Naive thymus-derived CD4-positive, alpha-beta T cell (primary cell): ENCODE measurements at regions not wholly inside any gene's neighbourhood (a gene's known extent, or its start where the extent isn't known, plus 50 kb on each side); places are given as distances from the start of the nearest gene placed in this dataset.
A peak's percentile ranks its signal among the peaks of the same experiment; 100 is the strongest.

Source experiments
- ATAC-seq: fragments of 150-1000 bp; cut with Tn5 transposase; 2 replicates; pipeline ENCODE4 v1.10.0; 2021; ENCODE audit warnings: mild to moderate bottlenecking, moderate library complexity
- CTCF ChIA-PET: fragments of 350-600 bp; sonication (Branson Sonifier 250); formaldehyde crosslinking; loops from one replicate; lab custom pipeline; 2021; ENCODE audit warnings: antibody characterized with exemption; lab: Charles Lee
- POLR2A ChIA-PET: fragments of 350-600 bp; sonication (Branson Sonifier 250); formaldehyde crosslinking; loops from one replicate; lab custom pipeline; 2021; ENCODE audit warnings: antibody characterized with exemption, inconsistent platforms; lab: Charles Lee
- DNase-seq, 9 donors: peaks; one replicate each; pipeline versions ENCODE4 v3.0.0 to v3.0.0-alpha.2; 2020 to 2022; ENCODE audit warnings: mixed read lengths in 1 of 9
- H3K27ac ChIP-seq: one replicate; pipeline ENCODE4 v1.7.0; 2013; ENCODE audit warnings: mild to moderate bottlenecking, low read depth, low read length, moderate library complexity
- H3K27me3 ChIP-seq, 2 donors: one replicate each; pipeline ENCODE4 v1.7.0; 2013; ENCODE audit warnings: low read length in 2 of 2, mild to moderate bottlenecking in 2 of 2, moderate library complexity in 2 of 2; ENCODE audit not compliant: control insufficient read depth in 2 of 2, insufficient read depth in 2 of 2
- H3K36me3 ChIP-seq, 3 experiments: 1 replicate in 2 of 3; 2 replicates in 1 of 3; pipeline ENCODE4 v1.7.0; 2013; ENCODE audit warnings: low read length in 3 of 3, mild to moderate bottlenecking in 3 of 3, moderate library complexity in 1 of 3; ENCODE audit not compliant: insufficient read depth in 3 of 3, control insufficient read depth in 2 of 3
- H3K4me1 ChIP-seq, 2 donors: one replicate each; pipeline ENCODE4 v1.7.0; 2013; ENCODE audit warnings: low read length in 2 of 2, mild to moderate bottlenecking in 2 of 2, moderate library complexity in 1 of 2; ENCODE audit not compliant: control insufficient read depth in 2 of 2, insufficient read depth in 2 of 2
- H3K4me3 ChIP-seq: 2 replicates; pipeline ENCODE4 v1.7.0; 2013; ENCODE audit warnings: mild to moderate bottlenecking, low read length
- H3K9me3 ChIP-seq, 3 experiments: 1 replicate in 2 of 3; 2 replicates in 1 of 3; pipeline ENCODE4 v1.7.0; 2013; ENCODE audit warnings: low read length in 3 of 3; ENCODE audit not compliant: control insufficient read depth in 2 of 3
- H3K27ac Mint-ChIP-seq, 9 donors: one replicate each; pipeline ENCODE4 v1.8.0; 2020 to 2022; ENCODE audit warnings: mixed read lengths in 9 of 9, mild to moderate bottlenecking in 8 of 9, moderate library complexity in 5 of 9, inconsistent platforms in 2 of 9
- H3K27me3 Mint-ChIP-seq, 5 donors: one replicate each; pipeline ENCODE4 v1.8.0; 2021 to 2022; ENCODE audit warnings: mixed read lengths in 5 of 5, mild to moderate bottlenecking in 1 of 5
- H3K36me3 Mint-ChIP-seq, 5 donors: one replicate each; pipeline ENCODE4 v1.8.0; 2020 to 2022; ENCODE audit warnings: mixed read lengths in 5 of 5, mild to moderate bottlenecking in 3 of 5, inconsistent platforms in 1 of 5
- H3K4me1 Mint-ChIP-seq, 7 donors: one replicate each; pipeline ENCODE4 v1.8.0; 2020 to 2022; ENCODE audit warnings: mixed read lengths in 7 of 7, mild to moderate bottlenecking in 3 of 7, inconsistent platforms in 1 of 7
- H3K4me3 Mint-ChIP-seq, 10 donors: one replicate each; pipeline ENCODE4 v1.8.0; 2020 to 2022; ENCODE audit warnings: mild to moderate bottlenecking in 10 of 10, mixed read lengths in 10 of 10, moderate library complexity in 6 of 10, inconsistent platforms in 2 of 10
- H3K9me3 Mint-ChIP-seq, 11 donors: one replicate each; pipeline ENCODE4 v1.8.0; 2020 to 2022; ENCODE audit warnings: mixed read lengths in 11 of 11, mild to moderate bottlenecking in 4 of 11, inconsistent platforms in 1 of 11, moderate library complexity in 1 of 11
- intact Hi-C, 2 donors: fragments of 100-400 bp; cut with micrococcal nuclease; formaldehyde crosslinking; loops; one replicate each; pipeline ENCODE4 v1.15.1; 2023

DNA sequence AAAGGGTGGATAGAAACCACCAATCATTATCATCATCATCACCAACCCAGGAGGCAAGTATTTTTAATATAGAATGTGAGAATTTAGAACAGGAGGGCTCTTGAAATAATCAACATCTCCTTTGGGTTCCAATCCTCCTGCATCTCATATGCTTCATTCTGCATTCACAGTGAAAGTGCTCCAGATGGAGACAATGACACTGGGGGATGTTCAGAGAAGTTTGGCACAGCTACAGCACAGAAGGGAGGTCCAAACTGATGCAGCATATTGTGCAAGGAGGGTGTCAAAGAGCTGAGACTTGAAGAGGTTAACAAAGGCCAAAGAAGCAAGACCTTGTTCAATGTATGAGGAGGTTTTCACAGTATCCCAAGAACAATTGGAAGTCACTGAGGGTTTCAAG, 767.1 kb downstream of the NTRK3 start:
- no peaks in the 10 kb centered on the region for H3K36me3 ChIP-seq
- ChIA-PET POLR2A (no interaction called here), CTCF (no interaction called here)
- H3K27ac Mint-ChIP-seq = no peak overlapping the region
- no peak for ATAC-seq
- no peak overlapping the region for H3K27ac ChIP-seq
- no peak for DNase-seq
- H3K27me3 ChIP-seq = no peaks in the 10 kb centered on the region
- no peaks in the 10 kb centered on the region for H3K36me3 Mint-ChIP-seq
- H3K9me3 ChIP-seq = no peaks in the 10 kb centered on the region
- H3K4me1 Mint-ChIP-seq = no peaks in the 10 kb centered on the region
- intact Hi-C loops = no loop called here
- no peak overlapping the region for H3K4me3 Mint-ChIP-seq
- no peak overlapping the region for H3K4me3 ChIP-seq
- peaks cover 0 to 11% (median under 1%) of the 10 kb centered on the region in 11 donors for H3K9me3 Mint-ChIP-seq
- H3K4me1 ChIP-seq = no peaks in the 10 kb centered on the region
- H3K27me3 Mint-ChIP-seq = no peaks in the 10 kb centered on the region

DNA sequence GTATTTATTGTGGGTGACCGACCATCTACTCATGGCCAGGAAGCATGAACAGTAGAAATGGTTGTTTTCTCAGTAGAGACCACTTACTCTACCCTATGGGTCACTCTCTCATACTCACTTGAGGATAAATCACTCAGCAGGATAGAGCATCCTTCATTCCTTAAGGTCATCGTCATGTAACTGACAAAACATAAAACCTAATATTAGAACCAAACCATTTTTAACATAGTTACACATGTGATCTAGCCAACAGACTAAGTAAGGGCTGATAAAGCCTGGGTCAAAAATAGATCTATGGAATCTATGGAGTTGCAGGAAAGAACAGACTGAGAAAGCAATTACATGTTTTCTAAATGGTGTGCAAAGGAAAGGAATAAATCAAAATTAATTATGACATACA, 769.1 kb downstream of the NTRK3 start:
- no peaks in the 10 kb centered on the region for H3K36me3 Mint-ChIP-seq
- intact Hi-C loops = no loop called here
- peaks cover 0 to 17% (median 0%) of the 10 kb centered on the region in 11 donors for H3K9me3 Mint-ChIP-seq
- DNase-seq = no peak
- no peak overlapping the region for H3K27ac ChIP-seq
- H3K4me3 Mint-ChIP-seq = no peak overlapping the region
- CTCF ChIA-PET = no interaction called here
- H3K36me3 ChIP-seq = no peaks in the 10 kb centered on the region
- no peak for ATAC-seq
- no peak overlapping the region for H3K4me3 ChIP-seq
- no peaks in the 10 kb centered on the region for H3K4me1 ChIP-seq
- H3K27me3 Mint-ChIP-seq = no peaks in the 10 kb centered on the region
- no peaks in the 10 kb centered on the region for H3K9me3 ChIP-seq
- POLR2A ChIA-PET = no interaction called here
- no peak overlapping the region for H3K27ac Mint-ChIP-seq
- no peaks in the 10 kb centered on the region for H3K4me1 Mint-ChIP-seq
- H3K27me3 ChIP-seq = no peaks in the 10 kb centered on the region

DNA sequence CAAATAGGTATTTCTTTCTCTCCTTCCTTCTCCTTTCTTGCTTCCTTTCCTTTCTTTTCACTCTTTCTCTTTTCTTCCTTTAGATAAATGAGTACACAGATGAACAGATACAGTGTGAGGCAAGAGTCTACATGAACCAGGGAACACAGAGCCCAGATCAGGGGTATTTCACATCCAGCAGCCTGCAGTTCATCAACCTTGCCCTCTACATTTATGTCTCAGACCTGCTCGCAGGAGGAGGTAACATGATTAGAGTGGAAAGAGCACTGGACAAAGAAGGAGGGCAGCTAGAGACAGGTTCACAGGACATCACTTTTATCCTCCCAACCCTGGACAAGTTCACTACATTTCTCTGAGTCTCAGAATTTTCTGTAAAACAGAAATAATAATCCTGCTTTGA, 773.1 kb downstream of the NTRK3 start:
- no peak for ATAC-seq
- POLR2A ChIA-PET = no interaction called here

DNA sequence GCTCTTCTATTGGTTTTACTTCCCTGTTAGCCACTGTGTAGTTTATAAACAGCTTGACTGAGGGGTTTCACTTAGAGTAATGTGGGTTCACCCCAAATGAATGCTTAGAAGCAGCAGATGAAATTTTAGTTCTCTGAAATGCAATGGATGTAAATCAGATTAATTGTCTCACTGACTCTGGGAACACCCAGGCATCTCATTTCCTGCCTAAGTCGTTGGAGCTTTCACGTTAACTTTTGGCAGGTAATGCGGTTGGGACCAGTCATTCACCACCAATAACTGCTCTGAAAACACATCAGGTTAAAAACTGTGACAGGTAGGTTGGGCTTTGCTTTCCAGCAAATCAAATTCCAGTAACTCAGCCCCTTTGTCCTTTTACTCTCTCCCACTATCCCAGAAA, 775.4 kb downstream of the NTRK3 start:
- ChIA-PET CTCF (no interaction called here), POLR2A (no interaction called here)
- Mint-ChIP-seq H3K27me3 (peaks cover 0 to 14% (median 7%) of the 10 kb centered on the region in 5 donors), H3K36me3 (no peaks in the 10 kb centered on the region), H3K27ac (no peak overlapping the region), H3K9me3 (peaks cover 0 to 10% (median 0%) of the 10 kb centered on the region in 11 donors), H3K4me1 (peaks cover 0 to 8% (median 7%) of the 10 kb centered on the region in 7 donors), H3K4me3 (no peak overlapping the region)
- no peaks in the 10 kb centered on the region for H3K4me1 ChIP-seq
- intact Hi-C loops = no loop called here
- ATAC-seq (no peak), DNase-seq (no peak)
- H3K27me3 ChIP-seq = no peaks in the 10 kb centered on the region
- H3K36me3 ChIP-seq = no peaks in the 10 kb centered on the region
- no peak overlapping the region for H3K4me3 ChIP-seq
- no peak overlapping the region for H3K27ac ChIP-seq
- no peaks in the 10 kb centered on the region for H3K9me3 ChIP-seq

More for the DNA sequence above, 773.1 kb downstream of the NTRK3 start:
- no peaks in the 10 kb centered on the region for H3K27me3 ChIP-seq
- no peaks in the 10 kb centered on the region for H3K4me1 ChIP-seq
- Mint-ChIP-seq H3K9me3 (peaks cover 0 to 10% (median 0%) of the 10 kb centered on the region in 11 donors), H3K36me3 (no peaks in the 10 kb centered on the region), H3K4me1 (peaks cover 0 to under 1% (median 0%) of the 10 kb centered on the region in 7 donors), H3K27ac (no peak overlapping the region), H3K4me3 (no peak overlapping the region), H3K27me3 (peaks cover 0 to 5% (median under 1%) of the 10 kb centered on the region in 5 donors)
- CTCF ChIA-PET = no interaction called here
- no peaks in the 10 kb centered on the region for H3K36me3 ChIP-seq
- DNase-seq = no peak
- no peak overlapping the region for H3K4me3 ChIP-seq
- no peak overlapping the region for H3K27ac ChIP-seq
- H3K9me3 ChIP-seq = no peaks in the 10 kb centered on the region
- intact Hi-C loops = no loop called here

DNA sequence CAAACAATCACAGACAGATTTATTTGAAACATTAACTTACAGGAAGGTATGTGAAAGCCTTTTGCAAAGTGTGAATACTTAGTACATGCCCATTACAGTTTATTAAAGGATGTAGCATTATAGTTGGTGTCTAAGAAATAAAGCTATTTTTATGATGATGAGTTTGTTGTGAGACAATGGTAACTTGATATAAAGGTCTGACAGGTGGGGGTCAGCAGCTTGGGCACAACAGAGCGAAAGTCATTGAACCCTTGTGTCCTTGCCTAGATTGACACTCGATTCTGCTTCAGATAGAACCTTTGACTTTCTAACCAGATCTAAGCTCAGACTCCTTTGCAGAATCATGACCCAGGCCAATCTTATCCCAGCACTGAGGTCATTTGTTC, 777.9 kb downstream of the NTRK3 start:
- peaks cover 0 to 14% (median 7%) of the 10 kb centered on the region in 5 donors for H3K27me3 Mint-ChIP-seq
- Histone ChIP-seq H3K4me1 (no peaks in the 10 kb centered on the region), H3K27ac (no peak overlapping the region), H3K27me3 (no peaks in the 10 kb centered on the region), H3K4me3 (no peak overlapping the region), H3K9me3 (no peaks in the 10 kb centered on the region), H3K36me3 (no peaks in the 10 kb centered on the region)
- CTCF ChIA-PET = no interaction called here
- no peak overlapping the region for H3K27ac Mint-ChIP-seq
- ATAC-seq (no peak), DNase-seq (no peak)
- H3K36me3 Mint-ChIP-seq = no peaks in the 10 kb centered on the region
- H3K4me3 Mint-ChIP-seq = no peak overlapping the region
- intact Hi-C loops = no loop called here
- peaks cover 0 to 10% (median 0%) of the 10 kb centered on the region in 11 donors for H3K9me3 Mint-ChIP-seq
- POLR2A ChIA-PET = no interaction called here
- H3K4me1 Mint-ChIP-seq = peaks cover 0 to 8% (median 7%) of the 10 kb centered on the region in 7 donors

DNA sequence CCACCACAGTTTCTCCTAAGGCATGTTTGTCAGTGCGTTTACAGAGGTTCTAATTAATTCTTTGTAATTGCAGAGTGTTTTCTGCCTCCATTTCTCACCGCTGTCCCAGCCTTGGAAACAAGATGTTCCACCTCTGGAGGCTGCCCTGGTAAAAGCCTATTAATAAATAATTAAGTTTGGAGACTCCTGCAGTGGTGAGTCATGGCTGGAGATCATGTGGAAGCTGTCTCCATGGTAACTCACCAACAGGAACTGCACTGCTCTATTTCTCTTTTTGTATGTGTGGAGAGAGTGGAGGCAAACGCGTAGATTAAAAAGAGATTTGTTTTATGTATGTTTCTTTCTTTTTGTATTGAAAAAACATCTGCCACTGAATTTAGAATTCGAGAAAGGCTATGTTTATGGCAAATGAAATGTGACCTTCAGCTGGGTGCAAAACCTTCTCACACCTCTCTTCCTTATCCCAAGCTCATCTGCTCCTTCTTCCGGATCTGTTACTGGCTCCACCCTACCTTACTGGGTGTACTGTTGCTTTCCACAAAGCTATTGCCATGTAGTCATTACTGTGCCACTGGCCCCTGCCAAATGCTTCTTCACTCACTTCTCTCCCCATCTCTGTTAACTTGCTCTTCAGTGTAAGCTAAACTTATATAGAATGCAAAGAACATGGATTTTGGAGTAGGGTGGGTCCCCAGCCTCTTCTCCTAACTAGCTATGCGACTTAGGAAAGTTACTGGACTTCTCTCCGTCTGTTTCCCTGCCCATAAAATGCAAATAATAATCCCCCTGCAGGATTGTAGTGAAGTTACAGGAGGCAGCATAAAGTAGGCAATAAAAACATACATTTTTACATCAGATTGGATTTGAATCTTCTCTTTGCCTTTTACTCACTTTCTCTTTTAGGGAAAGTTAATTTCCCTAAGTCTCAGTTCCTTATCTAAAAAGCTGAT, 778.5 kb downstream of the NTRK3 start:
- H3K9me3 Mint-ChIP-seq = peaks cover 0 to 10% (median 0%) of the 10 kb centered on the region in 11 donors

DNA sequence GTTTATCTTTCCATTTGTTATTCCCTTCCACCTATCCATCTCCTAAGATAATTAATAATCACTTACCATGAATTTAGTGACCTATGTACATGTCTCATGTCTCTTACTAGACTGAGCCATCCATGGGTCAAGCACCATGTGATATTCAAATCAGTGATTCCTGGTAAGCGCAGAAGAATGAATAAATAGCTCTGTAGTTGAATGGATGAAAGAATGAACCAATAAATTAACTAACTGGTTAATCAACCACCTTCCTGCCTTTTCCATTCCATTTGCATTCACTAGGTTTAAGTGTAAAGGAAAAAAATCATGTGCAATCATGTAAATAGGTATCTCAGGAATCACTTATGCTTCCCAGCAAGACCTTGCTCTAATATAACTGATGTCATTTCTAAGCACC, 779.5 kb downstream of the NTRK3 start:
- no peaks in the 10 kb centered on the region for H3K4me1 ChIP-seq
- H3K27ac ChIP-seq = no peak overlapping the region
- H3K36me3 Mint-ChIP-seq = no peaks in the 10 kb centered on the region
- H3K27me3 ChIP-seq = no peaks in the 10 kb centered on the region
- H3K4me1 Mint-ChIP-seq = peaks cover 0 to 8% (median 7%) of the 10 kb centered on the region in 7 donors
- no peak overlapping the region for H3K27ac Mint-ChIP-seq
- no peaks in the 10 kb centered on the region for H3K36me3 ChIP-seq
- H3K9me3 Mint-ChIP-seq = peaks cover 0 to 7% (median 0%) of the 10 kb centered on the region in 11 donors
- H3K9me3 ChIP-seq = no peaks in the 10 kb centered on the region
- intact Hi-C loops = no loop called here
- DNase-seq (no peak), ATAC-seq (no peak)
- POLR2A ChIA-PET = no interaction called here
- CTCF ChIA-PET = no interaction called here
- H3K27me3 Mint-ChIP-seq = peaks cover 0 to 14% (median 8%) of the 10 kb centered on the region in 5 donors
- H3K4me3 Mint-ChIP-seq = no peak overlapping the region
- H3K4me3 ChIP-seq = no peak overlapping the region

More for the DNA sequence above, 778.5 kb downstream of the NTRK3 start:
- DNase-seq (no peak), ATAC-seq (no peak)
- peaks cover 0 to 14% (median 8%) of the 10 kb centered on the region in 5 donors for H3K27me3 Mint-ChIP-seq
- Histone ChIP-seq H3K27me3 (no peaks in the 10 kb centered on the region), H3K4me3 (no peak overlapping the region), H3K9me3 (no peaks in the 10 kb centered on the region), H3K36me3 (no peaks in the 10 kb centered on the region), H3K4me1 (no peaks in the 10 kb centered on the region), H3K27ac (no peak overlapping the region)
- H3K36me3 Mint-ChIP-seq = no peaks in the 10 kb centered on the region
- H3K4me1 Mint-ChIP-seq = peaks cover 0 to 8% (median 7%) of the 10 kb centered on the region in 7 donors
- H3K27ac Mint-ChIP-seq = no peak overlapping the region
- POLR2A ChIA-PET = no interaction called here
- CTCF ChIA-PET = no interaction called here
- intact Hi-C loops = no loop called here
- peak overlapping the region in 2 of 10 donors; percentile 10 to 18 for H3K4me3 Mint-ChIP-seq
